Stimulated activated CD8-positive, alpha-beta memory T cell treated with anti-CD3 and anti-CD28 coated beads, Interleukin-4, amount 100 ng/mL, for 48 hours (primary cell): ENCODE measurements at regions not wholly inside any gene's neighbourhood (a gene's known extent, or its start where the extent isn't known, plus 50 kb on each side); places are given as distances from the start of the nearest gene placed in this dataset.

ENCODE experiments used
- DNase-seq: peaks from one replicate; pipeline ENCODE4 v3.0.0-alpha.2; 2020

- DNase-seq: no peak
These were observed 76.4 kb upstream of the ZEB2 start for GRCh38 chr2:144596073-144596871.

GRCh38 chr2:144595686-144596072 is 75.8 kb upstream of the ZEB2 start:
- no peak for DNase-seq

GRCh38 chr2:144595279-144595678 is 75.4 kb upstream of the ZEB2 start:
- no peak for DNase-seq

- DNase-seq: no peak
These were observed 73.9 kb upstream of the ZEB2 start for GRCh38 chr2:144593803-144594202.

DNA sequence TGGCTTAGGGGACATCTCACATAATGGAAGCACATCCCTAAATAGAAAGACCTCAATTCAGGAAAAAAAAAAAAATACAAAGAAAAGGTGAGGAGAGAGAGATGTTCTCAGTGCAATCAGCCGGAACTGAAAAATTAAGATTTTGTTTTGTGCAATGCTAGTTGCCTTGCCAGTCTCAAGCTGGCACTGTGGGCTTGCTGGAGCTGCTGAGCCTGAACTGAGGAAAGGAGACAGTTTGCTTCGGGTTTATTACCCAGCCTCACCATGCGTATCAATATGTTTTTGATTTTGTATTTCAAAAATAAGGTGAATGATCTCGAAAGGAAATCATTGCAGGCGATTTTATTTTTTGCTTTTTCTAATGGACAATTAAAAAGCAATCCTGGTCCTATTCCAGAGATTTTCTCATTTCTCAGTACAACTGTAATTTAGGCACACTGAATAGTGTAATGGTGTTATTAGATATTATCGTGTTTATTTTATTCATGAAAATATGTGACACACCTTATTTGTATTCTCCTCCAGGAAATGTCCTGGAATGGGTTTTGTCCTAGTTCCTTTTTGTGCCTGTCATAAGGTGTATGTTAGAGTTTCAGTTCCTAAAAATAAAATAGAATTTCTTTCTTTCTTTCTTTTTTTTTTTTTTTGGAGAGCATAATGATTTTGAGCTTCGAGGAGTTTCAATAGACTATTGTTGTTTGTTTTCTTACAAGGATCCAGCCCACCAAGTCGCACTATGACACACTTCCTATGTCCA is 72.8 kb upstream of the ZEB2 start:
- DNase-seq: no peak

DNA sequence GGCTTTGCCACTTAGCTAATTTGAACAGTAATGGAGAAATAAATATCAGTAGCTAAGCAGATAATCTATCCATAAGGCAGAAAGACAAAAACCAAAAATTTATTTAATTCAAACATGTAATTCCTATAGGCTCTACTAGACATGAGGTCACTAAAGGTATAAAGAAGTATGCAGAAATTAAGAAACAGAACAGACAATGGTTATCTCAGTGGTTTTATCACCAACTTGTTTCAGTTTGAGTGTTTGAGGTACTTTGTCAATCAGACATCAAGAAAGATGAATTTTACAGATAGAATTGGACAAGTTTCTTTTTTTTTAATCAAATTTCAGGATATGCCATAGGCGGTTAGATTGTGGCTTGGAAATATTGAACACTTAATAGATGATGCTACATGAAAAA is 67.4 kb upstream of the ZEB2 start:
- DNase-seq: no peak

- no peak for DNase-seq
These were observed 66.6 kb upstream of the ZEB2 start for GRCh38 chr2:144586476-144586875.

- DNase-seq: no peak
These were observed 64.0 kb upstream of the ZEB2 start for GRCh38 chr2:144583741-144584453.

- no peak for DNase-seq
These were observed 63.4 kb upstream of the ZEB2 start for GRCh38 chr2:144583381-144583729.

DNA sequence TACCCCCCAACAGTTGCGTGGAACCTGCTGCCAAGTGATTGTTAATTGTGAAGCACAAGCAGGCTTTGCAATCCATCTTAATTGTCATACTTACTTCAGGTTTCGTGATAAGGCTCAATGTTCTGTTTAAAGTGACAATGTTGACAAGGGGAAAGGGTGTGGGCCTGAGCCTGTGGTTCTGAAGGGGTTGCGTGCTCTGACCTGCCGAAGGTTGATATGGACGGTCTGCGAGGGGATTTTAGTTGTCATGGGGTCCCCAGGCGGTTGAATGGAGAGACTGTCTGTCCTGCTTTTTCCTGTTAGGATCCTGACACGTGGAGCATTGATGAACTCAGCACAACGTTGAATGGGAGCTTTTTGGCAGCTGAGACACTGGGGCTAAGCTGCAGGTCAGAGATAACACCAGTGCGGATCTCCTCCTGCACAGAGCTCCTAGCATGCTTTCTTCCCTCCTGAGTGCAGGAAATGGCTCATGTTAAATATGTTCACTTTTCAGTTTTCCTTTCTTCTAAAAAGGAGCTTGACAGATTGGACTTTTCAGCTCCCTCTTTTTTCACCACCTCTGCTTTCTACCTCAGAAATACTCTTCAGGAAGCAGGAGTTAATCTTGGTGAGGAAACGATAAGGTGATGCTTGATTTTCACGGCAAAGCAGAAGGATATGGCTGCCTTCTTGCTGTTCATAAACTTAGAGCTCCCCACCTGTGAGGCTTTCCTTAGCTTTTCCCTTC is 62.9 kb upstream of the ZEB2 start:
- DNase-seq: no peak

DNA sequence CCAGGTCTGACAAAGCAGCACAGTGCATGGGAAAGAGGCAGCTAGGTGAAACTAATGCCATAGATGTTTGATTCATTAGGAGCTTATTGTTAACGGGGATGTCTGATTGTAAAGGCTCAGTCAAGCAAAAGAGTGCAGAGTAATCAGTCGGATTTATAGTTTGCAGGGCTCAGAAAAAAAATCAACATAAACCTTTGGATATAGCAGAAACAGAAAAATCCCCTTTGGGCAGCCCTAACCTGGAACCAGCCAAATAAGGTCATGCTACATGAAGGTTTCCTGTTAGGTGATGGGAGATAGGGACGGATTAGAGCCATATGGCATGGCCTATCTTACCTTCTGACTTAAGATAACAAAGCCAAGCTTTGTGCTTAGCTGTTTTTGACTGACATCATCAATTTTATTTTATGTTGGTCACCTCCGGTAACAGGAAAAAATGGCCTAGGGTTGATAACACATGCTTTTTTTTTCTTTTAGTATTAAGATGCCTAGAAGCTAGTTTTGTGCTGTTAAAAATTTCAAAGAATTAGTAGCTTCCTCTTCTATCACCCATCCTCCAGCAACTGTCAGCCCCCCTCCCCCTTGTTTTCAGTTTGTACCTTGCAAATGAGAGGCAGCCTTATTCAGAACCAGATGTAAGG is 60.7 kb upstream of the ZEB2 start:
- no peak for DNase-seq

GRCh38 chr2:144579556-144579955 is 59.6 kb upstream of the ZEB2 start:
- no peak for DNase-seq

DNA sequence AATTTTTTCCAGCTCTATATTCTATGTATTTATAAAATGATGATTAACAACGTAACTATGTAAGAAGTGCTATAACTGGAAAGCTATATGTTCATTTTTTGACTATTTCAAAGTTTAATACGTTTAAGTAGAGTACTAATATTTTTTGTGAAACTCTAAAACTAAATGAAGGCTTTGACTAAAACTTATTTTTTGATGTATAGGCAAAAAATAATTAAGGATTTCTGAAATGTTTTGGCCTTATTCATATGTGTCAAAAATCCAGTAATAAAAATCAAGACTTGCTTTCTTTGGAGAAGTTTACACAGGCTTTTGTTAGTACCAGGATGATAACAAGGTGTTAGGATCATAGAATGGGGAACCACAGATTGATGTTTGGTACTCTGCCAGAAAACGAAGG is 58.2 kb upstream of the ZEB2 start:
- DNase-seq: no peak

DNA sequence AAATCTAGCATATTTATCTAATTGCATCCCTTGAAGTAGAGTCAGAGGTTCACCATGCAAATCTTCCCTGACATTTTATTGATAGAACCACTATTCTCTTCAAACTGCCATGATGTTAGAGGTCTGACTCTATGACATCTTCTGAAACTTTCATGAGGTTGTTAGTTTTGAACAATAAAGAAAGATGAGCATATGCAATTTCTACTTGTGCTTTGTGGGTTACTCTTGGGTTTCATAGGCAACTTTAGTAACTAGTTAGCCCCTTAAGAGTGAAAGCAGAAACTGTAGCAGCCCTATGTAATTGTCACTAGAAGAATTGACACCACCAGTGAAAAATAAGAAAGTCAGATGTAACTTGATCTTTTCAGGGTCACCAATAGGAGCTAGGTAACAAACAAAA is 53.1 kb upstream of the ZEB2 start:
- no peak for DNase-seq

- no peak for DNase-seq
These were observed 51.9 kb upstream of the ZEB2 start for GRCh38 chr2:144571770-144572169.

DNA sequence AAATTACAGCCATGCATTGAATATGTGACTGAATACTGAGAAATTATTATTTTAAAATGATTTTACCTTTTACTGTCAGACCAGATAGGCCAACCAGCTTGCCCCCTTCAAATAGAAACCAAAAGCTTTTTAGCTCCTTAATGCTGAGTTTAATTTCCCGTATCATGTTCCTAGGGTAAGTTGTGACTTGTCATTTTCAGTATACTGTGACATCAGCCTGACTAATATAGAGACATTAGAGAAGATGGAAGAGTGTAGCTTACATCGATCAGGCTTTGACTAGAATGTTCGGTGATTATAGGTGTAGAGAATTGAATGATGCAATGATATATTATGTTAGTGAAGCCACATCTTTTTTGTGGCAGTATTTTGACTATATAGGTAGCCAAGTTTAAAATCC is 50.6 kb upstream of the ZEB2 start:
- DNase-seq: no peak
